HG02970 (cell line): ENCODE measurements at regions not wholly inside any gene's neighbourhood (a gene's known extent, or its start where the extent isn't known, plus 50 kb on each side); places are given as distances from the start of the nearest gene placed in this dataset.
"Not testable (repeated sequence)": the region's sequence is repeated elsewhere in the genome, so short reads cannot be mapped to it uniquely, and the experiment has no call there.

Experiments
- ATAC-seq: cut with Tn5 transposase; IDR thresholded peaks from one replicate; pipeline ENCODE4 v1.9.1; 2021; ENCODE audit warnings: mild to moderate bottlenecking, moderate library complexity, moderate number of reproducible peaks; ENCODE audit not compliant: unreplicated experiment, low FRiP score

DNA sequence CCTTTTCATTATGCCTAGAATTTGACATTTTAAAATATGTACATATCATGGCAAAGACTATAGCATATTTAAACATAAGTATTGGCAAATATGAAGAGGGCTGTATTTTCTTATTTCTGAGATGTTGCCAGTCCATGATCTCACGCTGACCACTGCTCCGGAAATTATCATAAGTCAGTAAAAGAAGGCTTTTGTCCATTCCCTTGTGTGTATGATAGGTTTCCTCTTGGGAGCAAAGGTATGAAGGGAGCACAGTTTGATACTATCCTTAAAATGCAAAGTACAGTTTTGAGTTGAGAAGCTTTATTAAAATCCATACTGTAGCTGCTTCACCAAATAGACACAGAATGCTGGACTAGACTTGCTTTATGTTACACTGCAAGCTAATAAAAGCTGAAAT lies 52.6 kb upstream of the AGA start:
- no peak for ATAC-seq

- ATAC-seq = not testable (repeated sequence)
Measured at GRCh38 chr4:177495626-177496025, 53.4 kb upstream of the AGA start.

- no peak for ATAC-seq
Measured at GRCh38 chr4:177499537-177499936, 57.3 kb upstream of the AGA start.

- ATAC-seq = no peak
Measured at GRCh38 chr4:177505171-177505615, 63.0 kb upstream of the AGA start.

DNA sequence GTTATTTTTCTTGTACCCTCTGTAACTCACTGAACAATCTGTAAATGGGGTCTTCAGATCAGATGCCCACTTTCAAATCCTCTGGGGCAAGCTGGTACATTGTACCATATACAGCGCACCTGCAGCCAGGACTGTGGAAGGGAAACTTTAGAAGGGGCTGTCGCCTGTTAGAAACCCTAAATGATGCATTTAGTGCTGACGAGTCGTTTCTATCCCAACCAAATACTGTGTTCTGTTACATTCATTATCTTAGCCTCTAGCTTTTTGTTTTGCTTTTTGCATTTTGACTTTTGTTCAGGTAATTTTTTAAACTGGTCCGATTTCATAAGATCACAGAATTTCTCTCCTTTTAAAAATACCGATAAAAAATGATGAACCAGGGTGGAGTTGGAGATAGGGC lies 66.4 kb upstream of the AGA start:
- no peak for ATAC-seq

GRCh38 chr4:177509226-177509745 lies 67.0 kb upstream of the AGA start:
- no peak for ATAC-seq

GRCh38 chr4:177511611-177512010 lies 69.4 kb upstream of the AGA start:
- ATAC-seq = no peak

- ATAC-seq = no peak
Measured at GRCh38 chr4:177512646-177513045, 70.4 kb upstream of the AGA start.

DNA sequence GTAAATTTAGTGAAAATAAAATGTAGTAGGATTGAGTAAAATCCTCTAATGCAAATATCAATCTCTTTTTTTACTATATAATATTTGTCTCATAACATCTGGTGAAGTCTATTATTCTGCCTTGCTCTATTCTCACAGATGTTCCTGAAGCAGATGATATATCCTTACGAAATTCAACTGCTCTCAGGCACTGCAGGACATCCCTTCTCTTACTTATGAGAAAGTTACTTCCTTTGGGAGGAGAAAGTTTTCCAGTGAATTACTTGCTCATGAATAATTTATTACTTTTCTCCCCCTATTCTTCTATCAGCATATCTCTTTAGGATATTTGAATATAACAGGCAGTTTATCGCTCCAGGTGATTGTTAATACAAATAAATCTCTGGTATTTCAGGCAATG lies 75.6 kb upstream of the AGA start:
- no peak for ATAC-seq

GRCh38 chr4:177519481-177520260 lies 77.4 kb upstream of the AGA start:
- ATAC-seq = no peak

GRCh38 chr4:177528620-177529019 lies 86.4 kb upstream of the AGA start:
- no peak for ATAC-seq

DNA sequence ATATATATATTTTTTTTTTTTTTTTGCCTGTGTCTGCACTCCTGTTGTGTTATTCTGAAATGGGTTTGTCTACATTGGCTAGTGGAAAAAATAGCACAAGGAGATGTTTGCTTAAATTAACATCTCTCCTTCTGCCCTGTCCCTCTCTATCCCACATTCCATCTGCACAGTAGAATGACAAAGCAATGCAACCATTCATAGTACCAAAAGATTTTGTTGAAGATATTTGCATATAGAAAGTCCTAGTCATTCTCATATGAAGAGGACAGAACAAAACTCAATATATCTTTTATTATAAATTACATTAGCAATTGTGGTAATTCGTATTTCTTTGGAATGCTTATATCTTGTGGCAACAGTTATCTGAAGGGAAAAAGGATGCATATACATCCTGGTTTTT lies 88.3 kb upstream of the AGA start:
- ATAC-seq = no peak

- ATAC-seq = no peak
Measured at GRCh38 chr4:177532358-177532757, 90.1 kb upstream of the AGA start.

DNA sequence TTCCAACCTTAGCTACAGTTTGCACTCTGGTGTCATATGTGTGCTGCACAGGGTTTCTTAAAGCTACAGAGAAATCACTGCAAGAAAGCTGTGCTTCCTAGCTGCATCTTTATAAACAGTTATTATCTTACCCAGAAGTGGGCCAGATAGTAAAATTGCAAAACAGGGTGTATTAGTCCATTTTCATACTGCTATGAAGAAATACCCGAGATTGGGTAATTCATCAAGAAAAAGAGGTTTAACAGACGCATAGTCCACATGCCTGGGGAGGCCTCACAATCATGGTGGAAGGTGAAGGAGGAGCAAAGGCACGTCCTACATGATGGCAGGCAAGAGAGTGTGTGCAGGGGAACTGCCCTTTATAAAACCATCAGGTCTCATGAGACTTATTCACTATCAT lies 92.6 kb upstream of the AGA start:
- ATAC-seq = not testable (repeated sequence)

GRCh38 chr4:177546745-177547144 lies 104.5 kb upstream of the AGA start:
- no peak for ATAC-seq

GRCh38 chr4:177547985-177548384 lies 105.7 kb upstream of the AGA start:
- no peak for ATAC-seq

DNA sequence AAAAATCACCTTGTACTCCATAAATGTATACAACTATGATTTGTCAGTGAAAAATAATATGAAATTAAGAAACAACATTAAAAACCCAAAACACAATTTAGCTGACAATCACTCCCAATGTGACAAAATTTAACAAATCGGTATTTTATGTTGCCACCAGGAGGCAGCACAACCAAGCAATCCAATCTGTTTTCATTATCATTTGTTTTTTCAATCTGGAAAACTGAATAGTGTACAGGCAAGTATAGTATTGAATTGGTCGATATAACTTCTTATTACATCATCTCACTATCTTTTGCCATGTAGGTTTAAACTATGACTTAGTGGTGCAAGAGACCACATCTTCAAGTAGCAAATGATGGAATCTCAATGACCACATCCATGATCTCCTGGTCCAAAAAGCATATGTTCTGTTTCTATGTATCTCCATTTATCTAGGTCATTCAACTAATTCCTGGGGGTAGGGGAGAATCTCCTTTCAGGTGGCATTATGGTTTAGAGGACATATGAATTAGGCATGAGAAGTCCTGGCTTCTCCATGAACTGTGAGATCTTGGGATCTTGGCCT lies 112.9 kb upstream of the AGA start:
- no peak for ATAC-seq

- no peak for ATAC-seq
Measured at GRCh38 chr4:177557416-177557815, 115.2 kb upstream of the AGA start.

DNA sequence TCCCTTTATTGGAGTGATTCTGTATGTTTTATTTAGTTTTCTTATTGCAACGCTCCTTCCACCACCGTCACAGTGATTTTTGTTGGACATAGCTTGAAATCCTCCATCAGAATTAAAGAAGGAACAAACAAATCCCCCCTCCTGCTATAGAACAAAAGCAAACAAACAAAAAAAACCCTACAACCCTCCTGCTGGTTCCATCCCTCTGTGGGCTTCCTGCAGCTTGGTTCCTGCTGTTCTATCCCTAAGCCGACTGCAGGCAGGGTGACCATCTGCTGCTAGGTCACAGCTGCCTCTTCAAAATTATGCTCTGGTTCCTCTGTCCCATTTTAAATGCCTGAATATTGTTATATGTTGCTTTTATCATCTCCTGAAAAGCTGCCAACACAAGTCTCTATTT lies 116.8 kb upstream of the AGA start:
- no peak for ATAC-seq

GRCh38 chr4:177562163-177562562 lies 119.9 kb upstream of the AGA start:
- ATAC-seq = no peak

GRCh38 chr4:177562859-177563258 lies 120.6 kb upstream of the AGA start:
- ATAC-seq = no peak

- no peak for ATAC-seq
Measured at GRCh38 chr4:177566691-177567090, 124.5 kb upstream of the AGA start.
